TTC549 (cell line): ENCODE measurements at regions not wholly inside any gene's neighbourhood (a gene's known extent, or its start where the extent isn't known, plus 50 kb on each side); places are given as distances from the start of the nearest gene placed in this dataset.
"Not testable (repeated sequence)": the region's sequence is repeated elsewhere in the genome, so short reads cannot be mapped to it uniquely, and the experiment has no call there.

ENCODE experiments used
- FAIRE-seq: peaks from 2 replicates; lab custom pipeline; 2012; peaks lifted over from hg19 to GRCh38; lab: Jason Lieb, UNC

DNA sequence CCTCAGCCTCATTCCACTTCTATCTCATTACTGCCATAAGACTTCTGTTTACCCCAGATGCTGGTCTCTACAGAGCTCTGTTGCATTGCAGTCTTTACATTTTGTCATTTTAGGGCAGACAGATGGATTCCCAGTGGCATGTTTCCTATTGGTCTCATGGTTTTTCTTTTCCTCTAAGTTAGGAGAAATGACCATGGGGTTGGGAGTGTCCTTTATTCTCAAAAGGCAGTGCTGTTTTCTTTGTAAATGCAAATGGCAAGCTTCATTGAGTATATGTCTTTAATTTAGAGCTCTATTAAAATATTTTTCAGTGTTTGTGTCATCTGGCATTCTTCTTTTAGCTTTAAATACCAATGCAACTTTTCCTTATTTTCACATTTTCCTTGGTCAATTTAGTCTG is 57.0 kb downstream of the MSTN start:
- no peak for FAIRE-seq

GRCh38 chr2:189999661-190000060 is 62.9 kb downstream of the MSTN start:
- no peak for FAIRE-seq

DNA sequence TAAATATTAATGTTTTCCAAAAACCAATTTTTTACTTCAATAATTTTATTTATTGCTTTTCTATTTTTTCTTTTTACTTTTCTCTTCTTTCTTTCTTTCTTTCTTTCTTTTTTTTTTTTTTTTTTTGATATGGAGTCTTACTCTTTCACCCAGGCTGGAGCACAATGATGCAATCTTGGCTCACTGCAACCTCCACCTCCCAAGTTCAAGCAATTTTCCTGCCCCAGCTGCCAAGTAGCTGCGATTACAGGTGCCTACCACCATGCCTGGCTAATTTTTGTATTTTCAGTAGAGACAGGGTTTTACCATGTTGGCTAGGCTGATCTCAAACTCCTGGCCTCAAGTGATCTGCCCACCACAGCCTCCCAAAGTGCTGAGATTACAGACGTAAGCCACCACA is 63.9 kb downstream of the MSTN start:
- not testable (repeated sequence) for FAIRE-seq

DNA sequence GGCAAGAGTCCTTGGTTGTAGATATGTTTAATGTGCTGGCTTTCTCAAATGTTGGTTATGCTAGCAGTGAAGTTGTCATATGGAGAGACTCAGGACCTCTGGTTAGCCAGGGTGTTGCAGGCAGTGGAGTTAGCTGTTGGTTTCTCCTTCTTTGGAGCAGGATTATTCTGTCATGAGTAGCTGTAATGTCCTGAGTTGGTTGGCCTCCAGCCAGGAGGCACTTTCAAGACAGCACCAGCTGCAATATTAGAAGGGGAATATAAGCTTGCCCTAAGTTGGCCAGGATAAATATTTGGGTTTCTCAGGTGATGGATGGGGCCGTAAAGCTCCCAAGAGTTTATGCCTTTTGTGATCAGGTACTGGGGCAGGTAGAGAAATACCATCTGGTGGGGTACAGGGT is 65.5 kb downstream of the MSTN start:
- no peak for FAIRE-seq

GRCh38 chr2:189995679-189996078 is 66.8 kb downstream of the MSTN start:
- no peak for FAIRE-seq

DNA sequence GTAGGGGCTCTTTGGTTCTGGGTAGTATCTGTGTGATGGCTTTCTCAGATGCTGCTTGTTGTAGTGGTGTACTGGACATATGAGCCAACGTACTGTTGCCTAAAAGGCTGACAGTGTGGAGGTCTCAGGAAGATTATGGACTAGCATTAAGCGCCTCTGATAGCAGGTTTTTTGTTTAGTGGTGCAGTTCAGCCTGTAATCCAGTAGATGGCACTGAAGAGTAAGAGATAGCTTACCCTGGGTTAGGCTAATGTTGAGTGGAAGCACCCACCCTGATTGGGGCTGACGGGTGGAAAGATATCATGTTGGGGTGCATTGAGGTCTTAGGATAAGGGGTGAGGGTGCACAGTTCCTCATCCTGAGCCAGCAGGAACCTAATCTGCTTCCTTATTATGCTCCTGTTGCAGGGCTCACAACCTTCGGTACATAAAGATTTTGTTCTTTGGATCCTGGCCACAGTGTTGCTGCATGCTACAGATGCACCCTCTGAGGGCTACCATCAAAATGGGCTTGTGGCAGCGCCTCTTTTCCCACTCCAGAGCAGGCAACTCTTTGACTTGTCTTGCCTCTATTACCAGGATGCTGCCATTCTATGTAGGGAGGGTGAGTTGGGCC is 79.6 kb downstream of the MSTN start:
- no peak for FAIRE-seq

DNA sequence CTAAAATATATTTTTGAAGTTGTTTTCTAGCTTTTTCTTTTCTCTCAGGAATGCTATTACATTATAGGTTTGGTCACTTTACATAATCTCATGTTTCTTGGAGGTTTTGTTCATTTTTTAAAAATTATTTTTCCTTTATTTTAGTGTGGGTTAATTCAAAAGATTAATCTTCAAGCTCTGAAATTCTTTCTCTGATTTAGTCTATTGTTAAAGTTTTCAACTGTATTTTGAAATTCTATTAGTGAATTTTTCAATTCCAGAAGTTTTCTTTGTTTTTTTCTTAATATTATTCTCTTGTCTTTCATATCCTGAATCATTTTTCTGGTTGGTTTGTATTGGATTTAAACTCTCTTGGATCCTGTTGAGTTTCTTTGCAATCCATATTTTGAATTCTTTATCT is 80.4 kb downstream of the MSTN start:
- FAIRE-seq: peak; percentile 62

DNA sequence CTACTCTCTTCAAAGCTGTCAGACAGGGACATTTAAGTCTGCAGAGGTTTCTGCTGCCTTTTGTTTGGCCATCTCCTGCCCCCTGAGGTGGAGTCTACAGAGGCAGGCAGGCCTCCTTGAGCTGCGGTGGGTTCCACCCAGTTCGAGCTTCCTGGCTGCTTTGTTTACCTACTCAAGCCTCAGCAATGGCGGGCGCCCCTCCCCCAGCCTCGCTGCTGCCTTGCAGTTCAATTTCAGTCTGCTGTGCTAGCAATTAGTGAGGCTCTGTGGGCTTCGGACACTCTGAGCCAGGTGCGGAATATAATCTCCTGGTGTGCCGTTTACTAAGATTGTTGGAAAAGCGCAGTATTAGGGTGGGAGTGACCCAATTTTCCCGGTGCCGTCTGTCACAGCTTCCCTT is 86.0 kb downstream of the MSTN start:
- not testable (repeated sequence) for FAIRE-seq

- no peak for FAIRE-seq
Observed at GRCh38 chr2:189960346-189960745, 102.2 kb downstream of the MSTN start.

- no peak for FAIRE-seq
Observed at GRCh38 chr2:189959450-189959849, 103.1 kb downstream of the MSTN start.

DNA sequence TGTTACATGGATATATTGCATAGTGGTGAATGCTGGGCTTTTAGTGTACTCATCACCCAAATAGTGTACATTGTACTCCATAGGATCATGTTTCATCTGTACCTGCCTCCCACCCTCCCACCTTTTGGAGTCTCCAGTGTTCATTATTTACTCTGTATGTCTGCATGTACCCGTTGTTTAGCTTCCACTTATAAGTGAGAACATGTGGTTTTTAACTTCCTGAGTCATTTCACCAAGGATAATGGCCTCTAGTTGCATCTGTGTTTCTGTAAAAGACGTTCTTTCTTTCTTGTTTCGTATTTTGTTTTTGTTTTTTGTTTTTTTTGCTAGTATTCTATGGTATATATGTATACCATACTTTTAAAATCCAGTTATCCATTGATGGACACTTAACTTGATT is 107.5 kb downstream of the MSTN start:
- FAIRE-seq: no peak

DNA sequence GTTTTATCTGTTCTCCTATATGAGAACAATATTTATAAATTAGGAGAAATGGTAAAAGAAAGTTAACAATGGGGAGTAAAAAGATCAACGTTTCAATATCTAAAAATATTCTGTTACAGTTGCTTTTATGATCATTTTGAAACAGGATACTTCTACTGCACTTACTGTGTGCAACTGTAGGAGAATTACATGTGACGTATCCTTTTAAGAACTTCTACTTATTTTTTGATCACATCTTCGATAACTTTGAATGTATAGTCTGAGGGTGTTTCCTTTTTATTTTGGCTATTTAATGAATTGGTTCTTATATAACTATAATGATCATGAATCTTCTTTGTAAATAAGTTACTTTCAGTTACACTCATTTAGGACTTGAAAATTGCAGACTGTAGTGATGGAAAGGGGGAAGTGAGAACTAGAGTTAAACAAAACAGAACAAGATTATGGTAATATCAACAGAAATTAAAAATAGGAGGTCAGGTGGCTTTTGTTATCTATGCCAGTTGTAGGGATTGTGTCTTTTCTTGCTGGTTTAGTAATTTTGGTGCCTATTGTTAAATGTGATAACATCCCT is 109.9 kb downstream of the MSTN start:
- FAIRE-seq: no peak

GRCh38 chr2:189951791-189952535 is 110.6 kb downstream of the MSTN start:
- no peak for FAIRE-seq

- FAIRE-seq: no peak
Observed at GRCh38 chr2:189943009-189943408, 119.5 kb downstream of the MSTN start.

DNA sequence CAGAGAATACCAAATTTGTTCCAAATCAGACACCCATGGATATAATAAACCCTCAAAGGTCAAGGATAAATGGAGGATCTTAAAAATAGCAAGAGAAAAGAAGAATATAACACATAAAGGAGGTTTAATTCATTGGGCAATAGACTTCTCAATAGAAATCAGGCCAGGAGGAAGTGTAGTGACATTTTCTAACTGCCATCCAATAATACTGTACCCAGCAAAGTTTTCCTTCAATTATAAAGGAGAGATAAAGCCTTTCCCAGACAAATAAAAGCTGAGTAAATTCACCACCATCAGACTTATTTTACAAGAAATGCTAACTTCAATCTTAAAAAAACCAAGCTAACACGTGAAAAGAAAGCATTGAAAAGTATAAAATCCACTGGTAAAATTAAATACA is 121.6 kb downstream of the MSTN start:
- no peak for FAIRE-seq

GRCh38 chr2:189937691-189938090 is 124.8 kb downstream of the MSTN start:
- FAIRE-seq: no peak

- FAIRE-seq: no peak
Observed at GRCh38 chr2:189933911-189934399, 128.6 kb downstream of the MSTN start.

DNA sequence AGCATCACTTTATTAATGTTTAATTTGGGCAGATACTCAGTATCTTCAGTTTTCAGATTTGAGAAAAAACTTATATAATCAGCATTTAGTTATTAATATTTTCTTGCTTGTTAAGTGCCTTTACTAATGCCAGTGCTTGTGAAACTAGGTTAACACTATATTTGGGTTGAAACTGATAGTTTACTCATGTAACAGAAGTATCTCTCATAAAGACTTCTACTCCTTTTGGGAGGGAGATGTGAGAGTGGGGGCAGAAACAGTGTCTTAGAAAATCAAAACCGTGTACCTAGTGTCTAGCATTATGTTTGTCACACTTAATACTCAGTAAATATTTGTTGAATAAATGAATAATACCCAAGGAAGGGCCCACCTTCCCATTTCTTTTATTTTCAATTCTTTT is 129.5 kb downstream of the MSTN start:
- FAIRE-seq: no peak

DNA sequence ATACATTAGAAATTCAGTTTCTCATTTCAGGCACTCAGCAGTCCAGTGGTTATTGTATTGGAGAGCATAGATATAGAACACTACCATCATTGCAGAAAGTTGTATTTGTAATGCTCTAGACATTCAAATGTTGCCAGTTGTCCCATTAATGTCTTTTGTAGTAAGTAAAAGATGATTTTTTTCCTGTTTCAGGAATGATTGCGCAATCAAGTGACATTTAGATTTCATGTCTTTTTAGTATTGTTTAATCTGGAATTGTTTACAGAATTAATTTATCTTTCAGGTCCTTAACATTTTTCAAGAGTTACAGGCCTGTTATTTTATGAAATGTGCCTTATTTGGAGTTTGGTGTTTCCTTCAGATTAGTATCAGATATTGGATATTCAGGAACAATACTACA is 134.7 kb downstream of the MSTN start:
- FAIRE-seq: no peak
